Prostate gland (tissue), 2 donors: ENCODE measurements at regions not wholly inside any gene's neighbourhood (a gene's known extent, or its start where the extent isn't known, plus 50 kb on each side); places are given as distances from the start of the nearest gene placed in this dataset.

Experiments used
- DNase-seq: peaks from one replicate; pipeline ENCODE4 v3.0.0-alpha.2; 2019; ENCODE audit warnings: low spot score
- H3K27ac ChIP-seq, 2 donors: fragments of 200-600 bp; sonication (generic); 2 replicates each; pipeline ENCODE4 v1.5.1; 2017 to 2019
- H3K27me3 ChIP-seq: fragments of 200-600 bp; sonication (generic); replicated peaks from 2 replicates; pipeline ENCODE4 v1.5.1; 2019; ENCODE audit not compliant: insufficient read depth
- H3K36me3 ChIP-seq, 2 donors: fragments of 200-600 bp; sonication (generic); 1 replicate in 1 of 2; 2 replicates in 1 of 2; pipeline versions ENCODE4 v1.5.1 to v1.8.1; 2017 to 2019
- H3K4me1 ChIP-seq: fragments of 200-600 bp; sonication (generic); replicated peaks from 2 replicates; pipeline ENCODE4 v1.5.1; 2019
- H3K4me3 ChIP-seq, 2 donors: fragments of 200-600 bp; sonication (generic); 2 replicates each; pipeline ENCODE4 v1.5.1; 2017 to 2019
- H3K9me3 ChIP-seq: fragments of 200-600 bp; sonication (generic); 2 replicates; pipeline ENCODE4 v1.5.1; 2017
- POLR2A ChIP-seq: fragments of 450-650 bp; IDR thresholded peaks from one replicate; pipeline ENCODE4 v1.6.1; 2016; ENCODE audit warnings: antibody characterized with exemption, mild to moderate bottlenecking
- POLR2AphosphoS5 ChIP-seq: sonication (generic); formaldehyde crosslinking; IDR thresholded peaks from one replicate; pipeline ENCODE4 v1.6.1; 2017; ENCODE audit warnings: antibody characterized with exemption
- WGBS: methylation state at CpG from one replicate; pipeline ENCODE4 v1.1.5; 2018; 5-methylcytosine and 5-hydroxymethylcytosine counted together
- intact Hi-C: fragments of 100-400 bp; cut with DNase I; formaldehyde crosslinking; loops from one replicate; pipeline ENCODE4 v1.14.2; 2022
- TF ChIP-seq, protein P1 (sequence below), 4 experiments: fragments of 200-600 bp in 2 of 4; fragments of 450-650 bp in 2 of 4; sonication (generic) in 2 of 4; IDR thresholded peaks; 1 replicate in 3 of 4; 2 replicates in 1 of 4; pipeline ENCODE4 v1.5.1; 2016 to 2019; ENCODE audit warnings: antibody characterized with exemption in 4 of 4, mild to moderate bottlenecking in 2 of 4, moderate library complexity in 2 of 4

- H3K4me1 ChIP-seq = no peaks in the 10 kb centered on the region
- no peak for DNase-seq
- H3K27ac ChIP-seq = no peak overlapping the region
- WGBS = 94% methylated on average over 8 of the region's 8 CpGs
- no peaks in the 10 kb centered on the region for H3K27me3 ChIP-seq
- intact Hi-C loops = no loop called here
- H3K9me3 ChIP-seq = no peaks in the 10 kb centered on the region
- H3K36me3 ChIP-seq = no peaks in the 10 kb centered on the region
- no peak for TF ChIP-seq POLR2A
- TF ChIP-seq, protein P1, sequence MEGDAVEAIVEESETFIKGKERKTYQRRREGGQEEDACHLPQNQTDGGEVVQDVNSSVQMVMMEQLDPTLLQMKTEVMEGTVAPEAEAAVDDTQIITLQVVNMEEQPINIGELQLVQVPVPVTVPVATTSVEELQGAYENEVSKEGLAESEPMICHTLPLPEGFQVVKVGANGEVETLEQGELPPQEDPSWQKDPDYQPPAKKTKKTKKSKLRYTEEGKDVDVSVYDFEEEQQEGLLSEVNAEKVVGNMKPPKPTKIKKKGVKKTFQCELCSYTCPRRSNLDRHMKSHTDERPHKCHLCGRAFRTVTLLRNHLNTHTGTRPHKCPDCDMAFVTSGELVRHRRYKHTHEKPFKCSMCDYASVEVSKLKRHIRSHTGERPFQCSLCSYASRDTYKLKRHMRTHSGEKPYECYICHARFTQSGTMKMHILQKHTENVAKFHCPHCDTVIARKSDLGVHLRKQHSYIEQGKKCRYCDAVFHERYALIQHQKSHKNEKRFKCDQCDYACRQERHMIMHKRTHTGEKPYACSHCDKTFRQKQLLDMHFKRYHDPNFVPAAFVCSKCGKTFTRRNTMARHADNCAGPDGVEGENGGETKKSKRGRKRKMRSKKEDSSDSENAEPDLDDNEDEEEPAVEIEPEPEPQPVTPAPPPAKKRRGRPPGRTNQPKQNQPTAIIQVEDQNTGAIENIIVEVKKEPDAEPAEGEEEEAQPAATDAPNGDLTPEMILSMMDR (IDR thresholded peaks at IDR 0.05) = no peak
- no peak for TF ChIP-seq POLR2AphosphoS5
- no peak overlapping the region for H3K4me3 ChIP-seq
Measured at GRCh38 chr2:235187806-235188205, 236.0 kb downstream of the SH3BP4 start.

DNA sequence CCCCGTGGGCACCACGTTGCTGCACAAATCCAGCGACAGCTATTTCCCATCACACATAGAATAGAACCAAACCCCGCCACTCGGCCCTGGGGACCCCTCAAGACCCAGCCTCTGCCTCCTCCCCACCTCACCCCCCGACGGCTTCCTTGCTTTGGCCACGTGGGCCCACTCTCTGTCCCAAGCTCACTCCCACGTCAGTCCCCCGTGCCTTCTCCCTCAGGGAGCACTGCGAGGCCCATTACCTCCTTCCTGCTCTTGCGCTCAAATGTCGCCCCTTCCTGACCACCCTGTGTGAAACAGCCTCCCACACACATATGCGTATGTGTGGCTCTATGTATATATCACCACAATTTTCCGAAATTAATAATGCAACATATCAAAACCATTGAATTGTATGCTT is 239.7 kb downstream of the SH3BP4 start:
- Histone ChIP-seq H3K27ac (no peak overlapping the region), H3K36me3 (no peaks in the 10 kb centered on the region), H3K27me3 (no peaks in the 10 kb centered on the region), H3K4me1 (no peaks in the 10 kb centered on the region), H3K9me3 (no peaks in the 10 kb centered on the region), H3K4me3 (no peak overlapping the region)
- intact Hi-C loops = no loop called here
- TF ChIP-seq, protein P1 (IDR thresholded peaks at IDR 0.05) = no peak
- TF ChIP-seq POLR2A (no peak), POLR2AphosphoS5 (no peak)
- 73% methylated on average over 15 of the region's 15 CpGs for WGBS
- DNase-seq = no peak

GRCh38 chr2:235191978-235192377 is 240.2 kb downstream of the SH3BP4 start:
- Histone ChIP-seq H3K9me3 (no peaks in the 10 kb centered on the region), H3K36me3 (no peaks in the 10 kb centered on the region), H3K27me3 (no peaks in the 10 kb centered on the region), H3K27ac (no peak overlapping the region), H3K4me3 (no peak overlapping the region), H3K4me1 (no peaks in the 10 kb centered on the region)
- WGBS = 33% methylated on average over 15 of the region's 15 CpGs
- no peak for DNase-seq
- no peak for TF ChIP-seq POLR2A
- TF ChIP-seq, protein P1 (IDR thresholded peaks at IDR 0.05) = no peak
- no peak for TF ChIP-seq POLR2AphosphoS5
- intact Hi-C loops = no loop called here

- DNase-seq = no peak
Measured at GRCh38 chr2:235194351-235194750, 242.5 kb downstream of the SH3BP4 start.

DNA sequence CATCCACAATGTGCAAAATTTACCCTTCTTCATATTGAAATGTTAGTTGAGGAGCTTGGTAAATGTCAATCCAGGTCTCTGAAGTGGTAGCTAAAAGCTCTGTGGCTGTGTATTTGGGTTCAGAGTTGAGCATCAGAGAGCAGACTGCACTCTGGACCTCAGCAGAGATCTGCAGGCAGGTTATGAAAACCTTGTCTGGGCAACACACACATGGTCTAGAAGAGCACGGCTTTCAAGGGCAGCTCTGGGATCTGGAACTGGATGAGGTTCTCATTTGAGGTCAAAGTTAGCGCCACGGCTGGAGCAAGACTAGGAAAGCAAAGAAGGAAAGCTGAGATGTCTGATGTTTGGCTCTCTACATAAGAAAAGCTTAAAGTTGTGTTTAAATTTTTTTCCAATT is 243.0 kb downstream of the SH3BP4 start:
- DNase-seq = no peak
- no peaks in the 10 kb centered on the region for H3K36me3 ChIP-seq
- no peaks in the 10 kb centered on the region for H3K4me1 ChIP-seq
- WGBS = 89% methylated on average over 3 of the region's 3 CpGs
- no peak overlapping the region for H3K27ac ChIP-seq
- H3K4me3 ChIP-seq = no peak overlapping the region
- intact Hi-C loops = no loop called here
- no peaks in the 10 kb centered on the region for H3K27me3 ChIP-seq
- TF ChIP-seq POLR2AphosphoS5 = no peak
- no peaks in the 10 kb centered on the region for H3K9me3 ChIP-seq

More at GRCh38 chr2:235194351-235194750, 242.5 kb downstream of the SH3BP4 start:
- no peak overlapping the region for H3K4me3 ChIP-seq
- no peaks in the 10 kb centered on the region for H3K36me3 ChIP-seq
- H3K27ac ChIP-seq = no peak overlapping the region
- H3K9me3 ChIP-seq = no peaks in the 10 kb centered on the region
- TF ChIP-seq POLR2A (no peak), POLR2AphosphoS5 (no peak)
- TF ChIP-seq, protein P1 (IDR thresholded peaks at IDR 0.05) = no peak
- intact Hi-C loops = no loop called here
- H3K4me1 ChIP-seq = no peaks in the 10 kb centered on the region
- no peaks in the 10 kb centered on the region for H3K27me3 ChIP-seq
- WGBS = 73% methylated on average over 2 of the region's 2 CpGs
